Spleen (tissue), 7 donors: ENCODE measurements at regions not wholly inside any gene's neighbourhood (a gene's known extent, or its start where the extent isn't known, plus 50 kb on each side); places are given as distances from the start of the nearest gene placed in this dataset.

Source experiments
- CTCF ChIP-seq, 11 experiments: fragments of 200-600 bp in 7 of 11; fragments of 450-650 bp in 4 of 11; sonication (generic) in 4 of 11; IDR thresholded peaks in 8 of 11; conservative IDR thresholded peaks in 3 of 11; 1 replicate in 7 of 11; 2 replicates in 4 of 11; pipeline versions ENCODE4 v1.4.0 to v1.8.0; 2016 to 2021; ENCODE audit warnings: antibody characterized with exemption in 11 of 11, inconsistent platforms in 4 of 11, mild to moderate bottlenecking in 1 of 11
- POLR2A ChIP-seq, 3 donors: fragments of 450-650 bp; IDR thresholded peaks; one replicate each; pipeline ENCODE4 v1.5.1; 2017; ENCODE audit warnings: antibody characterized with exemption in 3 of 3, mild to moderate bottlenecking in 1 of 3
- POLR2AphosphoS5 ChIP-seq, 3 donors: sonication (generic); formaldehyde crosslinking; IDR thresholded peaks; one replicate each; pipeline ENCODE4 v1.5.1; 2017; ENCODE audit warnings: antibody characterized with exemption in 3 of 3
- donor health status: DM: no; HTN: no; CAD: no; lungs with moderate emphysema.
- donor health status: DM: no; HTN: no; CAD: no.
- donor health status: DM: no; HTN: no; CAD: no.

GRCh38 chr6:71642793-71643192 lies 243.6 kb upstream of the RIMS1 start:
- TF ChIP-seq POLR2AphosphoS5 (IDR thresholded peaks at IDR 0.05), result no peak
- no peak for TF ChIP-seq POLR2A (IDR thresholded peaks at IDR 0.05)
- no peak for TF ChIP-seq CTCF (IDR thresholded peaks at IDR 0.05 in 8 of 11, conservative IDR thresholded peaks at IDR 0.05 in 3 of 11)
